HG03139 (cell line): ENCODE measurements at regions not wholly inside any gene's neighbourhood (a gene's known extent, or its start where the extent isn't known, plus 50 kb on each side); places are given as distances from the start of the nearest gene placed in this dataset.

Experiments used
- ATAC-seq: cut with Tn5 transposase; IDR thresholded peaks from one replicate; pipeline ENCODE4 v1.9.1; 2021; ENCODE audit not compliant: unreplicated experiment

GRCh38 chr22:49608228-49608627 is 219.4 kb downstream of the BRD1 start:
- ATAC-seq, result no peak

- ATAC-seq, result no peak
These were observed 219.9 kb downstream of the BRD1 start for GRCh38 chr22:49607821-49608220.

- no peak for ATAC-seq
These were observed 220.9 kb downstream of the BRD1 start for GRCh38 chr22:49606562-49607290.

DNA sequence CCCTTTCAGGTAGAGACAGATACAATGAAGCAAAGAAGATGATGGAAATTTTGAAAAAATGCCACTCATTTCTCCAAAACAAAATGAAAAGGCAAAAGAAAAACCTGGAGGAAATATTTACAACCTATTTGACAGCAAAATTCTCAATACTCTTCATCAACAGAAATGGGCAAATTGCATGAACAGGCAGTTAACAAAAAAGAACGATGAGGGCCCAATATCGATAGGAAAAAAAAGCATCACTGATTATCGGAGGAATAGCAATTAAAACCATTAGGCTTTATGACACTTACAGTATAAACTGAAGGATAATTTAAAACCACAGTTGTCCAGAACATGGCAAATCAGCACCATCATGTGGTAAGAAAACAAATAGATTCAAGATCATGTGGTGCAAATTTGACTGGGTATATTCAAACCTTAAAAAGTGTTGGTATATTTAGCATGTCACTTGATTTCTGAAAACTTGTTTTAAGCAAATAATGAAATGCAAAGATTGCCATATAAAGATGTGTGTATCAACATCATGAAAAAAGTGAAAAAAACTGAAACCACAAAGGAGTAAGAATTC is 222.9 kb downstream of the BRD1 start:
- ATAC-seq, result no peak

DNA sequence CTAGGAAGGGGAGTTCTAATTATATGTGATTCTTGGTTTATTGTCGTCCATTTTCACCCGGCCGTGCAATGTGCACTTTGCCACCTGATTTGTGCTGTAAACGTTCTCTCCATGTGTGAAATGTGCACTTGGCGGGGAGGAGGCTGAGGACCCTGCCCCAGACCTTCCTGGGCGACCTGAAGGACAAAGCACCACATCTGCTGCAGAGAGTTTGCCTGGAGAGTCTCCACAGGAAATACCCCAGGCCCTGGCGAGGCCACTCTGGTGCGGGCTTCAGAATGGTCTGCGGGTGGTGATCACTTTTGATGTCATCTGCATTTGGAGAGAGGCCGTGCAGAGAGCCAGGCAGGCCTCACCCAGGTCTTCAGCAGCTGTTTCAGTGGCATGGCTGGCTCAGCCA is 224.7 kb downstream of the BRD1 start:
- no peak for ATAC-seq

- ATAC-seq, result no peak
These were observed 225.2 kb downstream of the BRD1 start for GRCh38 chr22:49602481-49602880.

GRCh38 chr22:49601614-49602321 is 225.9 kb downstream of the BRD1 start:
- no peak for ATAC-seq

- ATAC-seq, result no peak
These were observed 226.7 kb downstream of the BRD1 start for GRCh38 chr22:49600891-49601431.

DNA sequence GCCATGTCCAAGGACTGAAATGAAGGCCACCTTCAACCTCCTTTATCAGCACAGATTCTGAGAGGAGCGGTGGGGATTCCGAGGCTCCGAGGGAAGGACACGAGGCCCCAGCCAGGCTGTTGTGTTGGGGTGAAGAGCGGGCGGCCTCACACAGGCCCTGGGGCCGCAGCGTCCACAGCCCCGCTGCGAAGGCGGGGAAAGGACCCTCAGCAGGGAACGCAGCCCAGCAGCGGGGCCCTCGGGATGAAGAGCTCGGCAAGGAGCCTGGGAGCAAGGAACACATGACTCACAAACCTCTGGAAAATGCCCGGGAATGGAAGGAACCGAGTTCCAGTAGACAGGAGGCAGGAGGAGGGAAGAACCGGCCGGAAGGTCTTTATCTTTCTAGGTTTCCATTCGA is 227.2 kb downstream of the BRD1 start:
- no peak for ATAC-seq

DNA sequence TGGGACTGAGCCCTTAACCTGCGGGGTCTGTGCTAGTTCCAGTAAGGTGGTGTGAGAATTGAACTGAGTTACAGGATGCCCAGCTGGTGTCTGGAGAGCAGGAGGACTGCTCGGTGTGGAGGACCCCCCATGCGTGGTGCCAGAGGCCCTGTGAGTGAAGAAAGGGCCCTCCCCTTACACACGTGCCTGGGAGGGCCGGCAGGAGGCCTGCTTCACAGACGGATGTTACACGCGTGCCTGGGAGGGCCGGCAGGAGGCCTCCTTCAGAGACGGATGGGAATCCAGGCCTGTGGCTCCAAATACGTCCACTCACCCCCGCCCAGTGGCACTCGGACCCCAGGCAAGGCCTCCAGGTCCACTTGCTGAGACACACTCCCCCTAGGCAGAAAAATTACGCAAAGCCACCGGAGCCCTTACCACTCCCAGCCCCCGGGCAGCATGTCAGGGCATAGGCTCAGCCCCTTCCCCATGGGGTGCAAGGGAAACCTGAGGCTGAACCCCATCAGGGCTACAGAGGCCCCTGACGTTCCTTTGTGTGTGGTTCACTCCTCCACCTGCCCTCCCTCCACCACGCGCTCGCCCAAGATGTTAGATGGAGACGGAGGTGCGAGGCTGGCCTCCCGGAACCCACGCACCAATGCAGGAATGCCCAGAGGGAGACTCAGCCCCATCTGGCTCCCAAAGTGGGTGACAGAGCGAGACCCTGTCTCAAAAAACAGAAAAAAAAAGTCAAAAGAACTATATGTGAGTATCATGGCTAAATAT is 227.8 kb downstream of the BRD1 start:
- no peak for ATAC-seq

- ATAC-seq, result no peak
These were observed 228.6 kb downstream of the BRD1 start for GRCh38 chr22:49599039-49599438.

GRCh38 chr22:49598338-49598737 is 229.3 kb downstream of the BRD1 start:
- ATAC-seq, result no peak

DNA sequence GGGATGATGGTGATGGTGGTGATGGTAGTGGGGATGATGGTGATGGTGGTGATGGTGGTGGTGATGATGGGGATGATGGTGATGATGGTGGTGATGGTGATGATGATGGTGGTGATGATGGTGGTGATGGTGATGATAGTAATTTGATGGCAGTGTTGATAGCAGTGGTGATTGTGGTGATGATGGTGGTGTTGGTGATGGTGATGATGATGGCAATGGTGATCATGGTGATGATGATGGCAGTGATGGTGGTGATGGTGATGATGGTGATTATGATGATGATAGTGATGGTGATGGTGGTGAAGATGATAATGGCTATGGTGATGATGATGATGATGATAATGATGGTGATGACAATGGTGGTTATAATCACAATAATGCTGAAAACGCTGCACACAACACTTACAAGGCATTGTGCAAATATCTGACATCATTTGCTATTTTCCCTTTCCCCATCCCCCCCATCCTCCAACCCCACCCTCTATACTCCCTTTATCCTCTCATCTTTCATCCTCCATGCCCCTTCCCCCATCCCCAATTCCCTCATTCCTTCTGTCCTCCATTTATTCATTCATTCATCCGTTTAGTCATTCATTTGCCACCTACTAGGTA is 230.1 kb downstream of the BRD1 start:
- no peak for ATAC-seq

DNA sequence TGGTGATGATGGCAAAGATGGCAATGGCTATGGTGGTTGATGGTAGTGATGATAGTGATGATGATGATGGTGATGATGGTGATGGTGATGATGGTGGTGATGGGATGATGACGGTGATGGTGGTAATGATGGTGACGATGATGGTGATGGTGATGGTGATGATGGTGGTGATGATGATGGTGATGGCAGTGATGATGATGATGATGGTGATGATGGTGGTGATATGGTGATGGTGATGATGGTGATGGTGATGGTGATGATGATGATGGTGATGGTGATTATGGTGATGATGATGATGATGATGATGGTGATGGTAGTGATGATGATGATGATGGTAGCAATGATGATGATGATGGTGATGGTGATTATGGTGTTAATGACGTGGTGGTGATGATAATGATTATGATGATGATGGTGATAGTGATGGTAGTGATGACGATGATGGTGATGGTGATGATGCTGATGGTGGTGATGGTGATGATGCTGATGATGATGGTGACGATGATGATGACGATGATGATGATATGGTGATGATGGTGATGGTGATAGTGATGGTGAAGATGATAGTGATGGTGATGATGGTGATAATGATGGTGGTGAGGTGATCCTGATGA is 232.1 kb downstream of the BRD1 start:
- ATAC-seq, result no peak

GRCh38 chr22:49594078-49594477 is 233.6 kb downstream of the BRD1 start:
- ATAC-seq, result no peak

DNA sequence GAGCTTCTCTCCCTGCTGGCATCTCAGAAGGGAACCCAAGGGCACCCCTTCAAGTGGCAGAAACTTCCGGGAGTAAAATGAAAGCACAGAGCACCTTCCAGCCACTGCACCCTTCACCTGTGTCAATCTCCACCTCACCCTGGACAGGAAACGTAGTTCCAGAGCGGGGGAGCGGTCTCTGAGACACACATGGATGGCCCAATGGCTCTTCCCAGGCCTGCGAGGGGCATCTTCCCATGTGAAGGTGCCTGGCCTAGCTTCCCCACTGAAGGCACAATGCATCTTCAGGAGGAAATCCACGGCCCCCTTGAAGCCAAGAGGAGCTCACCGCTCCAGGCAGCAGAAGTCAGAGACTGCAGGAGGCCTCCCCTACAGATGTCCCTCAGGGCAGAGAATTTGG is 234.2 kb downstream of the BRD1 start:
- ATAC-seq, result no peak

DNA sequence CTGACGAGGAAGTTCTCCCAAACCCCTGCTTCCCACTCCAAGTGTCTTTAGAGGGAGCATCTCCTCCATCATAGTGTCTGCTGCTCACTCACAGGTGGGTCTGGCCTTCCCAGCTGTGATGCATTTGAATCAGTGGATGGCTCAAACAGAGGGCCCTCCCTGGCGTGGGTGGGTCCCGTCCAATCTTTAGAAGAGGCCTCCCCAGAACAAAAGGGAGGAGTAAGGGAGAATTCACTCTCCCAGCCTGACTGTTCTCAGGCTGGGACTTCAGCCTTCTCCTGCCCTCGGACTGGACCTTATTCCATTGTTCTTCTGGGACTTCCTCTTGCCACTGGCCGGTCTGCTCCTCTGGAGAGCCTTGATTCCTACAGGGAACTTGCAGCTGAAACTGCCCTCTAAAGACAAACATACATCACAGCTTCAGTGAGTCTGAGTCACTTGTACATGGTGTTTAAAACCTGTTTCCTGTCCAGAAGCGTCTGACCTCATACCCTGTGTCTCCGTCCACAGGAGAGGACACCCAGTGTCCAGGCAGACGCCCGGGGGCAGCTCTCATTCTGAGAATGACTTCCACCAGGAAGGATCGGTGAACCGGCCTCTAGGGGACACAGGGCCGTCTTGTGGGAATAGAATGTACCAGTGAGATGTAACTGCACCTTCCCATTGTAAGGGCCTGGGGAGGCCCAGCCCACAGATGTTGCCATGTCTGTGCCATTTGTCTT is 234.7 kb downstream of the BRD1 start:
- no peak for ATAC-seq

DNA sequence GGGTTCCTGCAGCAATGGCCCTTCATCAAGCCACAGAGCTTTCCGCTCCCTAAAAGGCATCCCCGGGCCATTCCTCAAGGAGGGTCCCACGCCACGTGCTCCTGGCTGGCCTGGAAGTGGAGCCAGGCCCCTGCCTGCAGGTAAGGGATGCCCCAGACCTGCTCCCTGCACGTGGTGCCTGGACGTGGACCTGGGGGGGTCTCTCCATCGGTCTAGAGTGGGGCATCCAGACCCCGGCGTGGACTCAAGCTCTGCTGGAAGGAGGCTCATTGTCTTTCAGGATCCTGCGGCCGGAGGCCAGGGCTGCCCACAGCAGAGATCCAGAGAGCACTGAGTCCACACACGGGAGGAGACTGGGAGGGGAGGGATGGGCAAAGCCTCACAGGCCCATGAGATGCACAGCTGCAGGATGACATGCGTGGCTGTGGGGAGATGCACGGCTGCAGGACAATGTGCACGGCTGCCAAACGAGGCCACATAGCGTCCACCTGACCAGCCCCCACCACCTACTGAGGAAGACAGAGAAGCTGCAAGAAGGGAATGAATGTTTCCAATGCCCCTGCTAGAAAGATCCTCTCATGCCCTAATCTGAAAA is 236.7 kb downstream of the BRD1 start:
- no peak for ATAC-seq

DNA sequence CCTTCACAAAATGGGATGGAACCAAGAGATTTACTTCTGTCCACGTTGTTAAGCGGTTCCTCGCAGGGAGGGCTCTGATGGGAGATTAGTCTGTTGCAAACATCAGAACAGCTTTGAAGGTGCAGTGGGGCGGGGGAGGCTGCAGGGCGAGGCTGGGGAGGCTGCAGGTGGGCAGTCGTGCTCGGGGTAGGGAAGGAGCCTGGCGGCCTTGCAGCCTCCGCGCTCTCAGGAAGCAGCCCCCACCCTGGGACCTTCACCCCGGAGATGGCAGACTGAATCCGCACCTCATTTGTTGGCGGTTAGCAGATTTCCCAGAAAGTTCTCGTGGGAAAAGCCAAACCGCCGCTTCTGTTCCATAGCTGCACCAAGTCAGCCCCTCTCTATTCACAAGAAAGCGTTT is 237.3 kb downstream of the BRD1 start:
- no peak for ATAC-seq
